ENCODE measurements at regions not wholly inside any gene's neighbourhood (a gene's known extent, or its start where the extent isn't known, plus 50 kb on each side); places are given as distances from the start of the nearest gene placed in this dataset.

DNA sequence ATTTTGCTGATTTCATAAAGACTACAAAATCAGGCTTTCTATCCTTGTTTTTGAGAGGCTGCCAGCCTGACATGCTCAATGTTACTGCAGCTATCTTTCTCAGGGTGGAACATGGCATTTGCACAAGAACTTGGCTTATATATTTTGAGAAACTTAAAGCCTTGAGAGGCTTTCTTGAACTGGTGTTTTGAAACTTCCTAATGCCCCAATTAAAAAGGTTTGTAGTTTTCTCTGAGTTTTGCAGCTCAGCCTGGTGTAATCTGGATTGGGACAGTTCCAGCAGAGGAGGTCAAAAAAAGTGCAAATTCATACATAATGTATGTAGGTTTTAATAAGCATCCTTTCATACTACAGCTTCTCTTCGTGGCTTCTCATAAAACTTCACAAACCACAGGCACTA lies 223.4 kb downstream of the FAM76B start:
- TF ChIP-seq, protein P1, sequence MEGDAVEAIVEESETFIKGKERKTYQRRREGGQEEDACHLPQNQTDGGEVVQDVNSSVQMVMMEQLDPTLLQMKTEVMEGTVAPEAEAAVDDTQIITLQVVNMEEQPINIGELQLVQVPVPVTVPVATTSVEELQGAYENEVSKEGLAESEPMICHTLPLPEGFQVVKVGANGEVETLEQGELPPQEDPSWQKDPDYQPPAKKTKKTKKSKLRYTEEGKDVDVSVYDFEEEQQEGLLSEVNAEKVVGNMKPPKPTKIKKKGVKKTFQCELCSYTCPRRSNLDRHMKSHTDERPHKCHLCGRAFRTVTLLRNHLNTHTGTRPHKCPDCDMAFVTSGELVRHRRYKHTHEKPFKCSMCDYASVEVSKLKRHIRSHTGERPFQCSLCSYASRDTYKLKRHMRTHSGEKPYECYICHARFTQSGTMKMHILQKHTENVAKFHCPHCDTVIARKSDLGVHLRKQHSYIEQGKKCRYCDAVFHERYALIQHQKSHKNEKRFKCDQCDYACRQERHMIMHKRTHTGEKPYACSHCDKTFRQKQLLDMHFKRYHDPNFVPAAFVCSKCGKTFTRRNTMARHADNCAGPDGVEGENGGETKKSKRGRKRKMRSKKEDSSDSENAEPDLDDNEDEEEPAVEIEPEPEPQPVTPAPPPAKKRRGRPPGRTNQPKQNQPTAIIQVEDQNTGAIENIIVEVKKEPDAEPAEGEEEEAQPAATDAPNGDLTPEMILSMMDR (IDR thresholded peaks at IDR 0.05 in 8 of 11, conservative IDR thresholded peaks at IDR 0.05 in 3 of 11): no peak
- no peak for TF ChIP-seq POLR2AphosphoS5 (IDR thresholded peaks at IDR 0.05)

Data from spleen (tissue), 7 donors.